GM12878 (cell line): ENCODE measurements at regions not wholly inside any gene's neighbourhood (a gene's known extent, or its start where the extent isn't known, plus 50 kb on each side); places are given as distances from the start of the nearest gene placed in this dataset.

Source experiments
- ATAC-seq: fragments of 200-7000 bp; cut with Tn5 transposase; 3 replicates; pipeline ENCODE4 v1.9.1; 2020; ENCODE audit warnings: mild to moderate bottlenecking, moderate library complexity
- BruUV-seq: library from RNA; stranded (reverse); fragments of 400-500 nt; replicated peaks from 2 replicates; lab custom pipeline; 2021; lab: Mats Ljungman, UMichigan
- CTCF ChIA-PET: fragments of 300-600 bp; sonication (Branson Sonifier 250); formaldehyde crosslinking; extraction: SDS; loops from one replicate; lab custom pipeline; 2021; ENCODE audit warnings: inconsistent platforms; lab: Yijun Ruan, JAX
- POLR2A ChIA-PET: fragments of 350-600 bp; formaldehyde crosslinking; extraction: SDS; loops from one replicate; lab custom pipeline; 2021; ENCODE audit warnings: inconsistent platforms; lab: Charles Lee
- RAD21 ChIA-PET: fragments of 300-600 bp; sonication (Branson Sonifier 250); formaldehyde crosslinking; loops from one replicate; lab custom pipeline; 2023; ENCODE audit warnings: antibody characterized with exemption; ENCODE audit not compliant: unreplicated experiment; lab: Charles Lee
- SMC1A ChIA-PET: fragments of 300-600 bp; sonication (Branson Sonifier 250); formaldehyde crosslinking; loops from one replicate; lab custom pipeline; 2023; ENCODE audit not compliant: unreplicated experiment, uncharacterized antibody; lab: Charles Lee
- DNase-seq: peaks from one replicate; pipeline ENCODE4 v3.0.0-alpha.2; 2011; ENCODE audit warnings: low read depth, low spot score
- FAIRE-seq: peaks from 3 replicates; lab custom pipeline; 2011; peaks lifted over from hg19 to GRCh38; lab: Jason Lieb, UNC
- H2AFZ ChIP-seq: 2 replicates; pipeline ENCODE4 v1.6.0; 2011; ENCODE audit warnings: low read depth, low read length, control low read depth; ENCODE audit not compliant: control insufficient read depth
- H3K27ac ChIP-seq: 2 replicates; pipeline ENCODE4 v1.5.1; 2011; ENCODE audit warnings: control low read depth; ENCODE audit not compliant: control insufficient read depth, insufficient read depth
- H3K27me3 ChIP-seq, 2 experiments: replicated peaks in 1 of 2; 2 replicates each; pipeline versions ENCODE4 v1.6.0 to v1.6.1; 2011; ENCODE audit warnings: low read length in 1 of 2; ENCODE audit not compliant: control insufficient read depth in 2 of 2, insufficient read depth in 2 of 2
- H3K36me3 ChIP-seq, 2 experiments: 2 replicates each; pipeline ENCODE4 v1.5.1; 2011; ENCODE audit warnings: low read length in 1 of 2; ENCODE audit not compliant: control insufficient read depth in 2 of 2, insufficient read depth in 2 of 2
- H3K4me1 ChIP-seq: 2 replicates; pipeline ENCODE4 v1.6.1; 2011; ENCODE audit warnings: mild to moderate bottlenecking, low read length, moderate library complexity, mixed read lengths; ENCODE audit not compliant: control insufficient read depth, insufficient read depth
- H3K4me2 ChIP-seq: 2 replicates; pipeline ENCODE4 v1.6.0; 2011; ENCODE audit warnings: control low read depth; ENCODE audit not compliant: control insufficient read depth, insufficient read depth
- H3K4me3 ChIP-seq: fragments of 200-600 bp; sonication (generic); 2 replicates; pipeline ENCODE4 v1.5.1; 2016
- H3K79me2 ChIP-seq: 2 replicates; pipeline ENCODE4 v1.6.0; 2011; ENCODE audit warnings: low read length; ENCODE audit not compliant: control insufficient read depth, insufficient read depth
- H3K9ac ChIP-seq: 2 replicates; pipeline ENCODE4 v1.8.0; 2011; ENCODE audit warnings: low read length, control low read depth, mixed read lengths; ENCODE audit not compliant: control insufficient read depth, insufficient read depth
- H3K9me3 ChIP-seq: replicated peaks from 3 replicates; pipeline ENCODE4 v1.5.1; 2011; ENCODE audit warnings: mild to moderate bottlenecking, low read length; ENCODE audit not compliant: control insufficient read depth, insufficient read depth
- H4K20me1 ChIP-seq: 2 replicates; pipeline ENCODE4 v1.6.0; 2011; ENCODE audit not compliant: control insufficient read depth, insufficient read depth
- ASH2L ChIP-seq: fragments of 300-600, 200-600 bp; sonication (generic); IDR thresholded peaks from 2 replicates; pipeline ENCODE4 v1.6.1; 2017; ENCODE audit warnings: low read depth, mild to moderate bottlenecking, borderline replicate concordance
- BACH1 ChIP-seq: fragments of 450-650 bp; IDR thresholded peaks from 2 replicates; pipeline ENCODE4 v1.6.1; 2017; ENCODE audit warnings: mild to moderate bottlenecking, borderline replicate concordance
- BHLHE40 ChIP-seq, 2 experiments: fragments of 450-650 bp in 1 of 2; IDR thresholded peaks; 2 replicates each; pipeline ENCODE4 v1.6.1; 2011 to 2017; ENCODE audit warnings: low read depth in 2 of 2, borderline replicate concordance in 1 of 2, improper control_type of control experiment in 1 of 2, low read length in 1 of 2, mild to moderate bottlenecking in 1 of 2
- CBFB ChIP-seq: IDR thresholded peaks from 2 replicates; pipeline ENCODE4 v1.6.1; 2016; ENCODE audit warnings: antibody characterized with exemption, low read depth
- CBX3 ChIP-seq: fragments of 200-600 bp; sonication (generic); IDR thresholded peaks from 2 replicates; pipeline ENCODE4 v1.6.1; 2016; ENCODE audit warnings: low read depth, borderline replicate concordance
- KDM1A ChIP-seq: fragments of 200-600 bp; sonication (generic); IDR thresholded peaks from 2 replicates; pipeline ENCODE4 v1.6.1; 2016; ENCODE audit warnings: borderline replicate concordance
- LARP7 ChIP-seq: fragments of 450-650 bp; IDR thresholded peaks from 2 replicates; pipeline ENCODE4 v1.6.1; 2017; ENCODE audit warnings: mild to moderate bottlenecking
- MEF2A ChIP-seq: IDR thresholded peaks from 2 replicates; pipeline ENCODE4 v1.6.1; 2011; ENCODE audit warnings: low read depth, mild to moderate bottlenecking, low read length, moderate library complexity; ENCODE audit not compliant: insufficient read depth
- MEF2B ChIP-seq: fragments of 450-650 bp; IDR thresholded peaks from 2 replicates; pipeline ENCODE4 v1.6.1; 2018; ENCODE audit warnings: mild to moderate bottlenecking, moderate library complexity; ENCODE audit not compliant: partially characterized antibody, poor library complexity, severe bottlenecking
- PAX8 ChIP-seq: fragments of 450-650 bp; IDR thresholded peaks from 2 replicates; pipeline ENCODE4 v1.6.1; 2017; ENCODE audit warnings: mild to moderate bottlenecking, moderate library complexity
- RBBP5 ChIP-seq: fragments of 200-600 bp; sonication (generic); conservative IDR thresholded peaks from 2 replicates; pipeline ENCODE4 v1.6.1; 2016
- SREBF1 ChIP-seq: IDR thresholded peaks from 2 replicates; pipeline ENCODE4 v1.6.1; 2012; ENCODE audit warnings: mild to moderate bottlenecking, low read length
- SUZ12 ChIP-seq: fragments of 200-600 bp; sonication (generic); IDR thresholded peaks from one replicate; pipeline ENCODE4 v1.6.1; 2018; ENCODE audit warnings: antibody characterized with exemption, mild to moderate bottlenecking; ENCODE audit not compliant: unreplicated experiment
- TAF1 ChIP-seq: IDR thresholded peaks from 2 replicates; pipeline ENCODE4 v1.6.1; 2011; ENCODE audit warnings: mild to moderate bottlenecking, low read depth, low read length, borderline replicate concordance
- ZNF24 ChIP-seq: fragments of 450-650 bp; IDR thresholded peaks from 2 replicates; pipeline ENCODE4 v1.6.1; 2017; ENCODE audit warnings: antibody characterized with exemption, mild to moderate bottlenecking
- WGBS: methylation state at CpG from one replicate; pipeline ENCODE4 v1.1.6; 2016; ENCODE audit warnings: low lambda C conversion rate; ENCODE audit not compliant: insufficient replicate concordance, insufficient coverage; ENCODE audit errors: missing lambda C conversion rate; 5-methylcytosine and 5-hydroxymethylcytosine counted together
- in situ Hi-C: fragments of 300-500 bp; cut with MboI; formaldehyde crosslinking; loops from 9 replicates; pipeline ENCODE4 v1.14.3; 2018; ENCODE audit warnings: mixed read lengths
- intact Hi-C: fragments of 100-400 bp; cut with micrococcal nuclease; formaldehyde crosslinking; loops from one replicate; pipeline ENCODE4 v1.14.2; 2022; ENCODE audit not compliant: unreplicated experiment

DNA sequence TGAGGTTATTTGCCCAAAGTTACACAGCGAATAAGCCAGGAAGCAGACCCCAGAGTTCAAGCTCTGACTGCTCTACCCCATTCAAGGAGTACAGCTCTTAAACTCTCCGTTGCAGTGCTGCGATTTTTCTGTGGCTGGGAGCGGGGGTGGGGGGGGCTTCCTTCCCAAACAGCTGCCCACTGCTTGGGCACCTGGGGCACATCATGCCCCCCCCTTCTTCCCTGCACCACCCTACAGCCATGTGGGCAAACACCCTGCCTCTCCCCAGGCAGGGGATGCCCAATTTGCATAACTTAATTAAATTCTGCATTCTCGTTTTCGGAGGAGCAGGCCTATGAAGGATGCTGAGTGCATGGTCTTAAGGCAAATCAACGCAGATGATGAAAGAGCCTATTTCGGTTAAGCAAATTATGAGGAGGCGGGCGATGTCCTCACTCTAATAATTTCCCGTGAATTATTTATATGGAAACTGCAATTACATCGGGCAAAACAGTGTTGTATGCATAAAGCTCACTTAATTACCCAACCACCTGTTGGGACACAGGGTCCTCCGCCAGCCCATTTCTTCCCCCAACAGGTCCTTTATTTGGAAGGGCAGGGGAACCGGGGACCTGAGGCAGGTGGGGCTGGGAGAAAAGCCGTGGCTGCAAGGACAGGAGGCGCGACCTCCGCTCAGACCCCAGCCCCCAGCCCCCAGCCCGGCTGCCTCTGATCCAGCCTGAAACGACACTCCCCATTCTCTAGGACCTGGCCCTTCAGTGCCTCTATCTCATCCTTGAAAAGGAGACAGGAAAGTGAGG is 610.5 kb downstream of the BUD13 start:
- Histone ChIP-seq H3K4me1 (no peaks in the 10 kb centered on the region), H3K4me2 (no peak overlapping the region), H3K79me2 (no peaks in the 10 kb centered on the region), H3K9me3 (no peaks in the 10 kb centered on the region)
- SMC1A ChIA-PET: no interaction called here
- BruUV-seq: no TSS peak
- TF ChIP-seq CBX3: no peak
- TF ChIP-seq SREBF1: no peak
- TF ChIP-seq TAF1: no peak
- no peak for TF ChIP-seq MEF2B
- no peak for TF ChIP-seq PAX8
- no peak for TF ChIP-seq RBBP5
- no peak for TF ChIP-seq MEF2A
- no peak for TF ChIP-seq KDM1A
- TF ChIP-seq ASH2L: no peak
- no peak for TF ChIP-seq CBFB
- TF ChIP-seq BACH1: no peak
- no peak for TF ChIP-seq SUZ12
- no peak for TF ChIP-seq BHLHE40 (IDR thresholded peaks at IDR 0.05; ENCODE audit: borderline replicate concordance in 1 of 2, low read depth in 2 of 2, low read length in 1 of 2)
- TF ChIP-seq ZNF24: no peak
- no peak for TF ChIP-seq LARP7
- TF ChIP-seq, all 136 proteins: peak for 0
- Histone ChIP-seq H2AFZ (no peak overlapping the region), H3K4me3 (no peak overlapping the region), H4K20me1 (no peaks in the 10 kb centered on the region), H3K9ac (no peak overlapping the region), H3K27ac (no peak overlapping the region), H3K36me3 (no peaks in the 10 kb centered on the region), H3K27me3 (no peaks in the 10 kb centered on the region)
- CTCF ChIA-PET: interaction anchor here (1.4 kb wide), 1 partner anchor 13 kb away, joined by 5 read pairs; no protein-coding TSS in a partner anchor
- WGBS: 41% methylated on average over 20 of the region's 20 CpGs
- in situ Hi-C loops: no loop called here
- intact Hi-C loops: no loop called here
- RAD21 ChIA-PET: no interaction called here
- no peak for FAIRE-seq
- no peak for DNase-seq
- ATAC-seq: no peak
- POLR2A ChIA-PET: interaction anchor here (0.6 kb wide), 1 partner anchor 80 kb away, joined by 4 read pairs; no protein-coding TSS in a partner anchor
